ENCODE measurements at regions not wholly inside any gene's neighbourhood (a gene's known extent, or its start where the extent isn't known, plus 50 kb on each side); places are given as distances from the start of the nearest gene placed in this dataset.

GRCh38 chr11:127230392-127230791 is 229.8 kb upstream of the KIRREL3 start:
- H3K4me2 ChIP-seq (ENCODE audit: insufficient read depth, low read length) = no peak overlapping the region
- H3K9me3 ChIP-seq (replicated peaks; ENCODE audit: control insufficient read depth, insufficient read depth, low read length) = no peaks in the 10 kb centered on the region
- H3K27ac ChIP-seq (ENCODE audit: insufficient read depth, low read depth, low read length) = no peak overlapping the region
- H3K36me3 ChIP-seq (ENCODE audit: control insufficient read depth in 2 of 2, extremely low read depth in 1 of 2, insufficient read depth in 2 of 2, low read length in 2 of 2) = no peaks in the 10 kb centered on the region
- no peak overlapping the region for H3K9ac ChIP-seq (replicated peaks; ENCODE audit: extremely low read depth, insufficient read depth, low read length)
- intact Hi-C loops (cut with micrococcal nuclease) (no loop called here), dilution Hi-C loops (cut with MboI; ENCODE audit: extremely low pct_ligation_motif_present, low sequenced_read_pairs) (no loop called here)
- DNase-seq (ENCODE audit: low read depth, low spot score) (no peak), FAIRE-seq (no peak)
- POLR2A ChIA-PET = no interaction called here
- no peaks in the 10 kb centered on the region for H3K4me1 ChIP-seq (ENCODE audit: control insufficient read depth, extremely low read depth, insufficient read depth, low read length)
- no peak for TF ChIP-seq POLR2A (IDR thresholded peaks at IDR 0.05; ENCODE audit: low read depth, low read length)
- BruUV-seq (replicated peaks) = no TSS peak
- H3K4me3 ChIP-seq (replicated peaks in 1 of 3; ENCODE audit: insufficient read depth in 1 of 3, low read depth in 1 of 3, low read length in 3 of 3) = no peak overlapping the region
- H2AFZ ChIP-seq (ENCODE audit: low read depth, low read length) = no peak overlapping the region
- H3K79me2 ChIP-seq (ENCODE audit: control insufficient read depth, insufficient read depth, low read length) = no peaks in the 10 kb centered on the region
- H4K20me1 ChIP-seq (replicated peaks; ENCODE audit: control insufficient read depth, extremely low read depth, insufficient read depth, low read length) = no peaks in the 10 kb centered on the region
- CTCF ChIA-PET = no interaction called here
- no peaks in the 10 kb centered on the region for H3K27me3 ChIP-seq (ENCODE audit: control insufficient read depth in 2 of 2, insufficient read depth in 2 of 2, low read length in 2 of 2)
- no peaks in the 10 kb centered on the region for H3K9me1 ChIP-seq (replicated peaks; ENCODE audit: control insufficient read depth, extremely low read depth, insufficient read depth, low read length)

GRCh38 chr11:127226949-127227348 is 226.4 kb upstream of the KIRREL3 start:
- Histone ChIP-seq H4K20me1 (replicated peaks; ENCODE audit: control insufficient read depth, extremely low read depth, insufficient read depth, low read length) (no peaks in the 10 kb centered on the region), H3K9me3 (replicated peaks; ENCODE audit: control insufficient read depth, insufficient read depth, low read length) (no peaks in the 10 kb centered on the region), H3K9me1 (replicated peaks; ENCODE audit: control insufficient read depth, extremely low read depth, insufficient read depth, low read length) (no peaks in the 10 kb centered on the region), H3K79me2 (ENCODE audit: control insufficient read depth, insufficient read depth, low read length) (no peaks in the 10 kb centered on the region), H3K4me1 (ENCODE audit: control insufficient read depth, extremely low read depth, insufficient read depth, low read length) (no peaks in the 10 kb centered on the region), H3K27me3 (ENCODE audit: control insufficient read depth in 2 of 2, insufficient read depth in 2 of 2, low read length in 2 of 2) (no peaks in the 10 kb centered on the region), H3K4me2 (ENCODE audit: insufficient read depth, low read length) (no peak overlapping the region), H2AFZ (ENCODE audit: low read depth, low read length) (no peak overlapping the region), H3K9ac (replicated peaks; ENCODE audit: extremely low read depth, insufficient read depth, low read length) (no peak overlapping the region), H3K27ac (ENCODE audit: insufficient read depth, low read depth, low read length) (no peak overlapping the region), H3K36me3 (ENCODE audit: control insufficient read depth in 2 of 2, extremely low read depth in 1 of 2, insufficient read depth in 2 of 2, low read length in 2 of 2) (no peaks in the 10 kb centered on the region), H3K4me3 (replicated peaks in 1 of 3; ENCODE audit: insufficient read depth in 1 of 3, low read depth in 1 of 3, low read length in 3 of 3) (no peak overlapping the region)
- ChIA-PET CTCF (no interaction called here), POLR2A (no interaction called here)
- TF ChIP-seq EZH2 (IDR thresholded peaks at IDR 0.05; ENCODE audit: borderline replicate concordance, low read depth, low read length, severe bottlenecking) (no peak), POLR2AphosphoS5 (IDR thresholded peaks at IDR 0.05; ENCODE audit: insufficient read depth, low read depth, low read length) (no peak), GATA2 (IDR thresholded peaks at IDR 0.05; ENCODE audit: insufficient read depth, insufficient read length, low read depth, low read length) (no peak), MYC (IDR thresholded peaks at IDR 0.05; ENCODE audit: low read depth, low read length) (no peak), JUN (IDR thresholded peaks at IDR 0.05; ENCODE audit: borderline replicate concordance, insufficient read depth, insufficient read length, low read depth) (no peak), POLR2A (IDR thresholded peaks at IDR 0.05; ENCODE audit: low read depth, low read length) (no peak), CTCF (IDR thresholded peaks at IDR 0.05; ENCODE audit: extremely low read depth in 1 of 2, insufficient read depth in 1 of 2, low read depth in 1 of 2, low read length in 2 of 2) (no peak), MAX (IDR thresholded peaks at IDR 0.05; ENCODE audit: insufficient read depth, insufficient read length) (no peak), FOS (IDR thresholded peaks at IDR 0.05; ENCODE audit: borderline replicate concordance, insufficient read depth, low read length) (no peak)
- FAIRE-seq = no peak
- no TSS peak for BruUV-seq (replicated peaks)
- intact Hi-C loops (cut with micrococcal nuclease) (no loop called here), dilution Hi-C loops (cut with MboI; ENCODE audit: extremely low pct_ligation_motif_present, low sequenced_read_pairs) (no loop called here)
- DNase-seq (ENCODE audit: low read depth, low spot score) = no peak

Data from endothelial cell of umbilical vein (primary cell).